Ectodermal cell (in vitro differentiated cells): ENCODE measurements at regions not wholly inside any gene's neighbourhood (a gene's known extent, or its start where the extent isn't known, plus 50 kb on each side); places are given as distances from the start of the nearest gene placed in this dataset.
A peak's percentile ranks its signal among the peaks of the same experiment; 100 is the strongest.
"Not testable (repeated sequence)": the region's sequence is repeated elsewhere in the genome, so short reads cannot be mapped to it uniquely, and the experiment has no call there.

ENCODE experiments used
- H3K27ac ChIP-seq: 2 replicates; pipeline ENCODE4 v1.7.0; 2013; ENCODE audit warnings: mild to moderate bottlenecking, low read depth, low read length; ENCODE audit not compliant: insufficient read depth, poor library complexity, severe bottlenecking
- H3K27me3 ChIP-seq: 2 replicates; pipeline ENCODE4 v1.7.0; 2013; ENCODE audit warnings: mild to moderate bottlenecking, low read length; ENCODE audit not compliant: insufficient read depth, control insufficient read depth, poor library complexity, severe bottlenecking
- H3K36me3 ChIP-seq: one replicate; pipeline ENCODE4 v1.7.0; 2013; ENCODE audit warnings: low read length; ENCODE audit not compliant: control insufficient read depth, insufficient read depth
- H3K4me1 ChIP-seq: one replicate; pipeline ENCODE4 v1.7.0; 2013; ENCODE audit warnings: low read length; ENCODE audit not compliant: control insufficient read depth, insufficient read depth
- H3K4me3 ChIP-seq: 2 replicates; pipeline ENCODE4 v1.7.0; 2013; ENCODE audit warnings: low read depth, low read length, control low read depth; ENCODE audit not compliant: insufficient read depth
- H3K9me3 ChIP-seq: 2 replicates; pipeline ENCODE4 v1.7.0; 2013; ENCODE audit warnings: mild to moderate bottlenecking, low read length, moderate library complexity; ENCODE audit not compliant: control insufficient read depth
- WGBS, 2 experiments: methylation state at CpG; one replicate each; pipeline ENCODE4 v1.1.7; 2013; ENCODE audit warnings: missing lambda C conversion rate in 2 of 2; 5-methylcytosine and 5-hydroxymethylcytosine counted together

DNA sequence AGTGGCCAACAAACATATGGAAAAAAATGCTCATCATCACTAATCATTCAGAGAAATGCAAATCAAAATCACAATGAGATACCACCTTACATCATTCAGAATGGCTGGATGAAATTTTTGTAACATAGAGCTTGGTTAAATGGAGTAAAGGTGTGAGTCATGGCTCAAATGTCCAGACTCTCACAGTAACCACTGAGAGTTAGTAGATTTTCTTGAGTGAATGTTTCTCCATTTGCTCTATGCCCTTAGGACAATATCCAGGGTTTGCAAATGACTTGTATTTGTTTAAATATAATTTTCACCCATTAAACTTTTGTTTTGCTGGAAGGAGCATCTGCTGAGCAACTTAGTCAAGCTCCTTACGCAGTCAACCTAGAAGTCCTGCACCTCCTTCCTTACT is 967.2 kb downstream of the XPNPEP1 start:
- 83 to 84% methylated on average over 1 of the region's 1 CpG for WGBS, 2 experiments
- Histone ChIP-seq H3K27me3 (no peaks in the 10 kb centered on the region), H3K4me1 (no peaks in the 10 kb centered on the region), H3K27ac (no peak overlapping the region), H3K4me3 (no peak overlapping the region), H3K36me3 (no peaks in the 10 kb centered on the region), H3K9me3 (no peaks in the 10 kb centered on the region)

DNA sequence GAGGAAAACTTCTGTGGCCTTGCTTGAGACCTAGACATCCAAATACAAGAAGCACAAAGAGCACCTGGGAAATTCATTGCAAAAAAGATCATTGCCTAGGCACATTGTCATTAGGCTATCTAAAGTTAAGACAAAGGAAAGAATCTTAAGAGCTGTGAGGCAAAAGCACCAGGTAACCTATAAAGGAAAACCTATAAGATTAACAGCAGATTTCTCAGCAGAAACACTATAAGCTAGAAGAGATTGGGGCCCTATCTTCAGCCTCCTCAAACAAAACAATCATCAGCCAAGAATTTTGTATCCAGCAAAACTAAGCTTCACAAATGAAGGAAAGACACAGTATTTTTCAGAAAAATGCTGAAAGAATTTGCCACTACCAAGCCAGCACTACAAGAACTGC is 1003.3 kb downstream of the XPNPEP1 start:
- not testable (repeated sequence) for H3K4me1 ChIP-seq, H3K27ac ChIP-seq, H3K9me3 ChIP-seq, H3K27me3 ChIP-seq, H3K4me3 ChIP-seq, H3K36me3 ChIP-seq

DNA sequence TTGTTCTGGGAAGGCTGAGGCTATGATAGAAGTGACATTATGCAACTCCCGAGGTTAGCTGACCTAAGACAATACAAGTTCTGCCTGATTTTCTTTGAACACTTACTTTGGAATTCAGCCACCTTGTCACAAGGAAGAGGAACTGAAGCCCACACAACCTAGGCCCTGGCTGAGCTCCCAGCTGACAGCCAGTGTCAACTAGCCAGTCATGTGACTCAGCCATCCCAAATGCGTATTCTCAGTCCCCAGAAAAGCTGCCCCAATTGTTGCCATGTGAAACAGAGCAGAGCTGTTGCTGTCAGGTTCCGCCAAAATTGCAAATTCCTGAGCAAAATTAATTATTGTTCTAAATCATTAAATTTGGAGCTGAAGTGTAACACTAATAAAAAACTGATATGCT is 1010.0 kb downstream of the XPNPEP1 start:
- no peak overlapping the region for H3K4me3 ChIP-seq
- no peaks in the 10 kb centered on the region for H3K4me1 ChIP-seq
- WGBS, 2 experiments: 75 to 78% methylated on average over 3 of the region's 3 CpGs
- no peaks in the 10 kb centered on the region for H3K9me3 ChIP-seq
- H3K27me3 ChIP-seq: no peaks in the 10 kb centered on the region
- no peak overlapping the region for H3K27ac ChIP-seq
- no peaks in the 10 kb centered on the region for H3K36me3 ChIP-seq

DNA sequence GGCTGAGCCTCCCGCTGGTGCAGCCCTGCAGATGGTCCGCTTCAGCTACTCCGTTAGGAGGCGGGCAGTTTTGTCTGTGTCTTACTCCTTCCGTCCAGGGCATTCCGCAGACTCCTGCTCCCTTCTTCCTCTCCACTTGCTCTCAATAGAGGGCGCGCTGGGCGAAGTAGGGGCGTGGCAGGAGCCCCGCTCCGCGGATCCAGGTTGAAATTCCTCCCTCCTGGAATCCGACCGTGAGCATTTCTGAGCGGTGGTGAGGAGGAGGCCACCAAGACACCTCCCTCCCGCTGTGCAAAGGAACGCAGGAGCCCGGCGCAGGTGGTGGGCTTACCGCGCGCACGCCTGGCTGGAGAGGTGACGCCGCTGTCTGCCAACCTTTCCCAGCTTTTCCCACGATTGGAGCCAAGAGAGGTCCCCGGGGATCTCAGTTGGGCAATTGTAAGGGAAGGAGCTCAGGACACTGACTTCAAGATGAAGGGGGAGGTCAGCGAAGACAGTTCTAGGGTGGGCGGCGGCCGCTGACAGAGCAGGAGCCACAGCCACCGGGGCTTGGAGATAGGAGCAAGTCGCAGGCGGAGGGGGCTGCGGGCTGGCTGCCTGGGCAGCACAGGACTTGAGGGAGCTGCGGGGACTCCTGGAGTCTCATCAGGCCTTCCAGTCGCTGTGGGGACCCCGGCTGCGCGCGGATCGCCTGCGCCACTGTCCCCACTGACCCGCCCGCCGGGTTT is 1011.3 kb downstream of the XPNPEP1 start:
- Histone ChIP-seq H3K9me3 (no peaks in the 10 kb centered on the region), H3K27me3 (no peaks in the 10 kb centered on the region), H3K4me1 (no peaks in the 10 kb centered on the region), H3K4me3 (peak overlapping the region; percentile 59), H3K27ac (no peak overlapping the region), H3K36me3 (no peaks in the 10 kb centered on the region)
- WGBS, 2 experiments: 30 to 33% methylated on average over 47 of the region's 47 CpGs

DNA sequence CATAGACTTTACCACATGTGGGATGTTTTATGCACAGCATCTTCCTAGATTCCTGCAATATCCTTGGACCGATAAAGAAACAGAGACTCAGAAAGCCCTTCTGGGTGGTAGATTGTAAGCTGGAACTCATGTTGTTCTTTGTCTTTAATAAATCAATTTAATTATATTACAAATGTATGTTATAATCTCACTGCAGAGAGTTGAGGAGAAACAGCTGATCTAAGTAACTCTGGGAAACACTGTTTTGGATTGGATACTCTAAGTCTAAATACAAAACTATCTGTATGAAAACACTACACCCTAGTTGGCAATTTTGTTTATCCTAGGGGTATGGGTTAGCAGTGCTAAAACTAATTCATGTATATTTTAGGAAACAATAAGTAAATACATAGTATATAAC is 1015.2 kb downstream of the XPNPEP1 start:
- Histone ChIP-seq H3K4me1 (no peaks in the 10 kb centered on the region), H3K27ac (no peak overlapping the region), H3K27me3 (no peaks in the 10 kb centered on the region), H3K4me3 (no peak overlapping the region), H3K9me3 (no peaks in the 10 kb centered on the region), H3K36me3 (no peaks in the 10 kb centered on the region)
- WGBS, 2 experiments: 100% methylated on average over 1 of the region's 1 CpG; no CpG with 5 or more reads in 1 of the 2 experiments

DNA sequence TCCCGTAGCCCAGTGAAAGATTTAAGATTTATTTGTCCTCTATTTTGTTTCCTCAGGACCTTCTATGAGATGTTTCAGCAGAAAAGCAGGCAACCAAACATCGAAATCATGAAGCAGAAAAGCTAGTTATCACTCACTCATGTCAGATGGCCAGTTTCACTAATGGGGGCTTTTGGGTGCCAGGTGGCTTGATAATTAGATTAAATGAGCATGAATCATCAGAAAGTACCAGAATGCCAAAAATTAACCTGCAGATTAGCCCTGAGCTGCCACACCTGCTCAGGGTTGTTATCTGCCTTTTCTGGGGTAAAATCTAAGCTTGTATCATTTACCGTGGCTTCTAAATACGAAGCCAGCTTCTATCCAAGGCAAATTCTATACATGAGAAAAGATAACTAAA is 1017.5 kb downstream of the XPNPEP1 start:
- H3K9me3 ChIP-seq: no peaks in the 10 kb centered on the region

DNA sequence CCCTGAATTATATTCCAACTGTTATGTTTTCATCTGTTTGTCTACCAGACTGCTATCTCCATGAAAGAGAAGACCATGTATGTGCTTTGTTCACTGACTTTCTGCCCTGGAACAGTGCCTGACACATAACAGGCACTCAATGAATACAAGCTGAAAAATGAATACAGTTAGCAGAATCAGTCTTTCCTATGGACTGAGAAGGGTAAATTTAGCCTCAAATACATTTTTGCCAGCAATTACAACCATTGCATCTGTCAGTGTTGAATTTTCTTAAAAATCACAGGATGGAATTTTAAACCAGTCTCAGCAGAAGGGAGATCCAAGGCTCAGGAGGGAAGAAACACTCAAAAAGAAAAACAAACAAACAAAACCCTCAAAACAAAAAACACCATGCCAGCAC is 1018.1 kb downstream of the XPNPEP1 start:
- Histone ChIP-seq H3K9me3 (no peaks in the 10 kb centered on the region), H3K36me3 (no peaks in the 10 kb centered on the region), H3K4me3 (no peak overlapping the region), H3K4me1 (no peaks in the 10 kb centered on the region), H3K27me3 (no peaks in the 10 kb centered on the region), H3K27ac (no peak overlapping the region)

More for the DNA sequence above, 1017.5 kb downstream of the XPNPEP1 start:
- Histone ChIP-seq H3K36me3 (no peaks in the 10 kb centered on the region), H3K4me1 (no peaks in the 10 kb centered on the region), H3K27me3 (no peaks in the 10 kb centered on the region), H3K27ac (no peak overlapping the region), H3K4me3 (no peak overlapping the region)
- WGBS, 2 experiments: 77 to 84% methylated on average over 3 to 4 of the region's 4 CpGs

DNA sequence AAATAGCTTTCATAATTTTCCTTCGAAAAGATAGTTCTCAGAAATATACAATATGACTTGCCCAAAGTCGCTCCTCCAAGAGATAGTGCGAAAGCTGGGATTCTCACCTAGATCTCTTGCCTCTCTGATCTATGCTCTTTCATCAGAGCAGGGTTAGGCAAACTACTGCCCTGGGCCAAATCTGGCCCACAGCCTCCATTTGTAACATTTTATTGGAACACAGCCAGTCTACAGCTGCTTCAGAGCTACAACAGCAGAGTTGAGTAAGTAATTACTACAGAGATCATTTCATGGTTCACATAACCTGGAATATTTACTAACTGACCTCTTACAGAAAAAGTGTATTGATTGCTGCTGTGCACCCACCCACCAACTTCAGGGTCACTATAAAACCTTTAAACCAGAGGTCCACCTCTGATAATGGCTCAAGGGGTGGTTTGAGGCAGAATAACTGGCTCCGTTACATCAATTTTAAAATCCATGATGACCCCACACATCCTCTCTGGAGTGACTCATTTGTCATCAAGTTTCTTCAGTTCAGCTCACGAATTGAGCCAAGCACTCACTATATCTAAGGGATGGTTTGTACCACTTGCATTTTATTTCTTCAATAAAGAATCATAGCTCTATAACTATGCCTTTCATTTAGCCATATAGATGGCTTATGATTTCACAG is 1019.0 kb downstream of the XPNPEP1 start:
- Histone ChIP-seq H3K4me3 (no peak overlapping the region), H3K27ac (no peak overlapping the region), H3K36me3 (no peaks in the 10 kb centered on the region), H3K4me1 (no peaks in the 10 kb centered on the region), H3K27me3 (no peaks in the 10 kb centered on the region), H3K9me3 (no peaks in the 10 kb centered on the region)
- 86 to 88% methylated on average over 5 of the region's 5 CpGs for WGBS, 2 experiments

DNA sequence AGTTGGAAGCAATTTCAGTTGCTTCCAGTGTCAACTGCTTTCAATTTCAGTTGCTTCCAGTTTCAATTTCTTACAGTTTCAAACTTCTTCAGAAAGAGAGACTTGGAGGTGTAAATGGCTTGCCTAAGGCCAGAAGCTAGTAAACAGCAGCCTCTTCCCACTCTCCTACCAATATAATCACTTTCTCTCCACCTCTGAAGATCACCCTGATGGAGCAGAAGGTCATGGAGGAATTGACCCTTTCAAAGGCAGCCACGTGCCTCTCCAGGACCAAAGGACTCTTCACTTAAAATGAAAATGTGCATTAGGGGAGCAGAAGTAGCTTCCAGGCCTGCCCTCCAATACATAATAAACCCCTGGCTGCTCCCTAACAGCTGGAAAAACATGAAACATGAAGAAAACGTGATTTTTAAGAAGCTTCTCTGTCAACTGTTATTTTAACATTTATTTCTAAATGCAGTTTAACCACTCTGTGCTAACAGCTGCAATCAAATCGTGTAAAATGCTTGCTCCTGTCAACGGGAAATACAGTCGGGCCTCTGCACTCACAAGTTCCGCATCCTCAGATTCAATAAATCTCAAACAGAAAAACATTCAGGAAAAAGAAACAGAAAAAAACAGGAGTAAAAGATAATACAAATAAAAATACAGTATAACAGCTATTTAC is 1020.6 kb downstream of the XPNPEP1 start:
- no peaks in the 10 kb centered on the region for H3K4me1 ChIP-seq
- H3K9me3 ChIP-seq: no peaks in the 10 kb centered on the region
- WGBS, 2 experiments: 62 to 65% methylated on average over 5 to 6 of the region's 6 CpGs
- H3K27me3 ChIP-seq: no peaks in the 10 kb centered on the region
- no peak overlapping the region for H3K4me3 ChIP-seq
- H3K27ac ChIP-seq: no peak overlapping the region
- H3K36me3 ChIP-seq: no peaks in the 10 kb centered on the region

DNA sequence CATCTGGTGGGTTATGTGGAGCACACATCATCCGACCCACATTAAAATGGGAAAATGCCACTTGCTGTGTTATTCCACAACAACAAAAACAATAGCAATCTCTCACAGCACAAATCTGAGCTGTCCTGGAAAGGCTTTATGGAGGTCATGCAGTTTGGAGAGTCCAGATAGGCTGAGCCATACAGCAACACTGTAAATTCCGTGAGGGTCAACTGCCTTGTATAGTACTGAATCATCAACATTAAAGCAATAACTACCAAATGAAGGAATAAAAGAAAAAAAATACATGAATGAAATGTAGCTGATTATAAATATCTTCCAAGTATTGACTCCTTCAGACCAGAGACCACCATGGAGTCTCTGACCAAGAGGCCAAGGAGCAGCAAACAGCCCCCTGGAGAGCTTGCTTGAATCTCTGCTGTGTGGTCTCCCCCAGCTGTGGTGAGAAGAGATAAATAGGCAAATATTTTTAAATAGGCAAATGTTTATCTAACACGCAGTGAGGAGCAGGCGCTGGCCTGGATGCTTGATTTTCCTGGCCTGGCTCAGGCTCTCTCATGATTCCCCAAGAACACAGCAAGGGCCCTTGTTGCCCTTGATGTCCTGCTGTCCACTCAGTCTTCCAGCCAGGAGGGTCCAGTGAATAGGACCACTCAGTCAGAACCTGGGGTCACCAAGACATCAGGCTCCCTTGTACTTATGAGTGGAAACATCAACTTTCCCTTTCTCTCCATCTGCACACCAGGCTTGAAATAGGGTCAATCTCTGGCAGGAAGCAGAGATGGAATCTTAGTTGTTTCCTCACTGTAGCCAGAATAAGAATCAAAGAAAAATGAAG is 1021.3 kb downstream of the XPNPEP1 start:
- Histone ChIP-seq H3K9me3 (no peaks in the 10 kb centered on the region), H3K4me3 (no peak overlapping the region), H3K27me3 (no peaks in the 10 kb centered on the region), H3K36me3 (no peaks in the 10 kb centered on the region), H3K4me1 (no peaks in the 10 kb centered on the region), H3K27ac (no peak overlapping the region)
- 88 to 99% methylated on average over 4 of the region's 4 CpGs for WGBS, 2 experiments
